Endothelial cell of umbilical vein (primary cell): ENCODE measurements at regions not wholly inside any gene's neighbourhood (a gene's known extent, or its start where the extent isn't known, plus 50 kb on each side); places are given as distances from the start of the nearest gene placed in this dataset.

Source experiments
- BruUV-seq: library from RNA; stranded (reverse); fragments of 400-500 nt; replicated peaks from 2 replicates; lab custom pipeline; 2021; lab: Mats Ljungman, UMichigan
- CTCF ChIA-PET: fragments of 300-600, 350-600 bp; sonication (Branson Sonifier 250); formaldehyde crosslinking; loops from one replicate; lab custom pipeline; 2021; ENCODE audit warnings: antibody characterized with exemption, inconsistent platforms; lab: Charles Lee
- POLR2A ChIA-PET: fragments of 300-600, 350-600 bp; sonication (Branson Sonifier 250); formaldehyde crosslinking; loops from one replicate; lab custom pipeline; 2021; ENCODE audit warnings: antibody characterized with exemption, inconsistent platforms; lab: Charles Lee
- DNase-seq: peaks from one replicate; pipeline ENCODE4 v3.0.0-alpha.2; 2011; ENCODE audit warnings: low read depth, low spot score
- FAIRE-seq: peaks from 2 replicates; lab custom pipeline; 2011; peaks lifted over from hg19 to GRCh38; lab: Jason Lieb, UNC
- H2AFZ ChIP-seq: 2 replicates; pipeline ENCODE4 v1.6.0; 2012; ENCODE audit warnings: low read depth, low read length, control low read depth, inconsistent platforms
- H3K27ac ChIP-seq: 2 replicates; pipeline ENCODE4 v1.5.1; 2011; ENCODE audit warnings: low read depth, mild to moderate bottlenecking, control low read depth, low read length, moderate library complexity; ENCODE audit not compliant: insufficient read depth
- H3K27me3 ChIP-seq, 2 experiments: 2 replicates each; pipeline versions ENCODE4 v1.6.0 to v1.6.1; 2011; ENCODE audit warnings: low read length in 2 of 2, mixed read lengths in 1 of 2; ENCODE audit not compliant: control insufficient read depth in 2 of 2, insufficient read depth in 2 of 2
- H3K36me3 ChIP-seq, 2 experiments: 2 replicates in 1 of 2; 3 replicates in 1 of 2; pipeline ENCODE4 v1.5.1; 2011; ENCODE audit warnings: low read length in 2 of 2, mild to moderate bottlenecking in 1 of 2, moderate library complexity in 1 of 2; ENCODE audit not compliant: control insufficient read depth in 2 of 2, insufficient read depth in 2 of 2; ENCODE audit errors: extremely low read depth in 1 of 2
- H3K4me1 ChIP-seq: 3 replicates; pipeline ENCODE4 v1.5.1; 2011; ENCODE audit warnings: mild to moderate bottlenecking, low read length; ENCODE audit not compliant: control insufficient read depth, insufficient read depth; ENCODE audit errors: extremely low read depth
- H3K4me2 ChIP-seq: 2 replicates; pipeline ENCODE4 v1.6.1; 2011; ENCODE audit warnings: low read length, control low read depth, mixed read lengths; ENCODE audit not compliant: insufficient read depth
- H3K4me3 ChIP-seq, 3 experiments: fragments of 200-600 bp in 1 of 3; sonication (generic), shearing (Covaris generic) in 1 of 3; replicated peaks in 1 of 3; 2 replicates each; pipeline ENCODE4 v1.5.1; 2011 to 2016; ENCODE audit warnings: control low read depth in 3 of 3, low read length in 3 of 3, mild to moderate bottlenecking in 2 of 3, inconsistent platforms in 1 of 3, low read depth in 1 of 3, moderate library complexity in 1 of 3; ENCODE audit not compliant: insufficient read depth in 1 of 3
- H3K79me2 ChIP-seq: 2 replicates; pipeline ENCODE4 v1.6.0; 2012; ENCODE audit warnings: low read length, inconsistent platforms; ENCODE audit not compliant: control insufficient read depth, insufficient read depth
- H3K9ac ChIP-seq: replicated peaks from 2 replicates; pipeline ENCODE3; 2011; ENCODE audit warnings: low read length, control low read depth; ENCODE audit not compliant: insufficient read depth; ENCODE audit errors: extremely low read depth
- H3K9me1 ChIP-seq: replicated peaks from 3 replicates; pipeline ENCODE4 v1.6.0; 2011; ENCODE audit warnings: mild to moderate bottlenecking, low read length; ENCODE audit not compliant: control insufficient read depth, insufficient read depth; ENCODE audit errors: extremely low read depth
- H3K9me3 ChIP-seq: replicated peaks from 2 replicates; pipeline ENCODE4 v1.5.1; 2012; ENCODE audit warnings: low read length, inconsistent platforms; ENCODE audit not compliant: control insufficient read depth, insufficient read depth
- H4K20me1 ChIP-seq: replicated peaks from 2 replicates; pipeline ENCODE3; 2011; ENCODE audit warnings: mild to moderate bottlenecking, low read length; ENCODE audit not compliant: control insufficient read depth, insufficient read depth; ENCODE audit errors: extremely low read depth
- EZH2 ChIP-seq: IDR thresholded peaks from 2 replicates; pipeline ENCODE4 v1.6.1; 2012; ENCODE audit warnings: borderline replicate concordance, low read depth, mild to moderate bottlenecking, moderate library complexity, low read length, inconsistent platforms; ENCODE audit not compliant: severe bottlenecking
- FOS ChIP-seq: IDR thresholded peaks from 2 replicates; pipeline ENCODE4 v1.6.1; 2011; ENCODE audit warnings: mild to moderate bottlenecking, low read length, moderate library complexity, borderline replicate concordance; ENCODE audit not compliant: insufficient read depth
- GATA2 ChIP-seq: IDR thresholded peaks from 2 replicates; pipeline ENCODE4 v1.7.0; 2011; ENCODE audit warnings: low read depth, mild to moderate bottlenecking, moderate library complexity, mixed read lengths, low read length; ENCODE audit not compliant: insufficient read length, insufficient read depth
- JUN ChIP-seq: IDR thresholded peaks from 2 replicates; pipeline ENCODE4 v1.6.1; 2011; ENCODE audit warnings: borderline replicate concordance, low read depth; ENCODE audit not compliant: insufficient read length, insufficient read depth
- MYC ChIP-seq: IDR thresholded peaks from one replicate; pipeline ENCODE4 v1.6.1; 2011; ENCODE audit warnings: mild to moderate bottlenecking, low read depth, low read length
- POLR2A ChIP-seq: IDR thresholded peaks from 2 replicates; pipeline ENCODE4 v1.6.1; 2012; ENCODE audit warnings: low read depth, mild to moderate bottlenecking, control low read depth, low read length
- POLR2AphosphoS5 ChIP-seq: IDR thresholded peaks from 2 replicates; pipeline ENCODE4 v1.6.1; 2012; ENCODE audit warnings: low read depth, mild to moderate bottlenecking, control low read depth, low read length, moderate library complexity; ENCODE audit not compliant: insufficient read depth
- dilution Hi-C: fragments of 300-500 bp; cut with MboI; formaldehyde crosslinking; loops from one replicate; pipeline ENCODE4 v1.15.0; 2019; ENCODE audit warnings: low sequenced_read_pairs; ENCODE audit not compliant: extremely low pct_ligation_motif_present
- intact Hi-C: fragments of 100-400 bp; cut with micrococcal nuclease; formaldehyde crosslinking; loops from one replicate; pipeline ENCODE4 v1.10.0; 2022
- TF ChIP-seq, protein P1 (sequence below), 2 donors: IDR thresholded peaks; 1 replicate in 1 of 2; 2 replicates in 1 of 2; pipeline ENCODE4 v1.5.1; 2011; ENCODE audit warnings: low read length in 2 of 2, mild to moderate bottlenecking in 2 of 2, moderate library complexity in 2 of 2, control low read depth in 1 of 2, inconsistent platforms in 1 of 2, low read depth in 1 of 2; ENCODE audit not compliant: insufficient read depth in 1 of 2; ENCODE audit errors: extremely low read depth in 1 of 2
- TF ChIP-seq, protein P2 (sequence below): IDR thresholded peaks from 2 replicates; pipeline ENCODE4 v1.6.1; 2011; ENCODE audit not compliant: insufficient read depth, insufficient read length

DNA sequence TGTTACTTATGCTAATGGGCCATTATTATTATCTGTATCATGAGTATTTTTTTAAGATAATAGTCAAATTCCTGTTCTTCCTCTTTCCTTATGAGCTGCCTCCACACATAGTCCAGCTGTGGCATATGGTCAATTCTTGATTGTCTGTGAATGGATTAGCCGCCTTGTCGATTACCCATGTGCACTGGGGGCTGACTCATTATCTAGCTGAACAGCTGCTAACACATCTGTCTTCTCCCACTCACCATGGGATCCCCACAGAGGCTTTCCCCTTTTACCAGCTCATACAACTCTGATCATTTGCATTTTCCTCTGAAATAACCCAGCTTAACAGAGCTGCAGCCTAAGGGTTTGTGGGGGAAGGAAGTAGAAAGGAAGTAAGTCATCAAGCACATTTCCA lies 915.0 kb downstream of the CDH11 start:
- no TSS peak for BruUV-seq

DNA sequence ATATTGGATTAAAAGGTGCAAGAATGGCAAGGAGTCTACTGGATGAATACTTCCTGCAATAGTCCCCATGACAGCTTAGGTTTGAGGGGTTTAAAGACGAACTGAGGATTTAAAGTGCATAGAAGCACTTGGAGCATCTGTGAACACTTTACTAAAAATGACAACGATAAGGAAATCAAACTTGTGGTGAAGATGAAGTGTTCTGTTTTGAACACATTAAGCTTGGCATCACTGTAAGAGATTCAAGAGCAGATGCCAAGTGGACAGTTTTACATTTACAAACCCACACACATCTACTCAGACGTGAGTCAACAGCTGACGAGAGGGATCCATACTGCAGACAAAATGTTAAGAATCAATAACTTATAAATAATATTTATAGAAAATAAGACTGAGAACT lies 918.7 kb downstream of the CDH11 start:
- TF ChIP-seq JUN (no peak), FOS (no peak), POLR2AphosphoS5 (no peak), MYC (no peak), EZH2 (no peak), POLR2A (no peak), GATA2 (no peak)
- TF ChIP-seq, protein P1, sequence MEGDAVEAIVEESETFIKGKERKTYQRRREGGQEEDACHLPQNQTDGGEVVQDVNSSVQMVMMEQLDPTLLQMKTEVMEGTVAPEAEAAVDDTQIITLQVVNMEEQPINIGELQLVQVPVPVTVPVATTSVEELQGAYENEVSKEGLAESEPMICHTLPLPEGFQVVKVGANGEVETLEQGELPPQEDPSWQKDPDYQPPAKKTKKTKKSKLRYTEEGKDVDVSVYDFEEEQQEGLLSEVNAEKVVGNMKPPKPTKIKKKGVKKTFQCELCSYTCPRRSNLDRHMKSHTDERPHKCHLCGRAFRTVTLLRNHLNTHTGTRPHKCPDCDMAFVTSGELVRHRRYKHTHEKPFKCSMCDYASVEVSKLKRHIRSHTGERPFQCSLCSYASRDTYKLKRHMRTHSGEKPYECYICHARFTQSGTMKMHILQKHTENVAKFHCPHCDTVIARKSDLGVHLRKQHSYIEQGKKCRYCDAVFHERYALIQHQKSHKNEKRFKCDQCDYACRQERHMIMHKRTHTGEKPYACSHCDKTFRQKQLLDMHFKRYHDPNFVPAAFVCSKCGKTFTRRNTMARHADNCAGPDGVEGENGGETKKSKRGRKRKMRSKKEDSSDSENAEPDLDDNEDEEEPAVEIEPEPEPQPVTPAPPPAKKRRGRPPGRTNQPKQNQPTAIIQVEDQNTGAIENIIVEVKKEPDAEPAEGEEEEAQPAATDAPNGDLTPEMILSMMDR (IDR thresholded peaks at IDR 0.05; ENCODE audit: extremely low read depth in 1 of 2, insufficient read depth in 1 of 2, low read depth in 1 of 2, low read length in 2 of 2) = no peak
- TF ChIP-seq, protein P2, sequence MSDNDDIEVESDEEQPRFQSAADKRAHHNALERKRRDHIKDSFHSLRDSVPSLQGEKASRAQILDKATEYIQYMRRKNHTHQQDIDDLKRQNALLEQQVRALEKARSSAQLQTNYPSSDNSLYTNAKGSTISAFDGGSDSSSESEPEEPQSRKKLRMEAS = no peak

More for the DNA sequence above, 915.0 kb downstream of the CDH11 start:
- Histone ChIP-seq H2AFZ (no peak overlapping the region), H3K9me3 (no peaks in the 10 kb centered on the region), H4K20me1 (no peaks in the 10 kb centered on the region), H3K27ac (no peak overlapping the region), H3K9ac (no peak overlapping the region), H3K36me3 (no peaks in the 10 kb centered on the region), H3K79me2 (no peaks in the 10 kb centered on the region), H3K9me1 (no peaks in the 10 kb centered on the region), H3K4me2 (no peak overlapping the region), H3K4me3 (no peak overlapping the region), H3K27me3 (no peaks in the 10 kb centered on the region), H3K4me1 (no peaks in the 10 kb centered on the region)
- ChIA-PET CTCF (no interaction called here), POLR2A (no interaction called here)
- DNase-seq (no peak), FAIRE-seq (no peak)
- no peak for TF ChIP-seq GATA2
- TF ChIP-seq, protein P1 (IDR thresholded peaks at IDR 0.05; ENCODE audit: extremely low read depth in 1 of 2, insufficient read depth in 1 of 2, low read depth in 1 of 2, low read length in 2 of 2) = no peak
- no peak for TF ChIP-seq MYC
- TF ChIP-seq POLR2AphosphoS5 = no peak
- TF ChIP-seq POLR2A = no peak
- no peak for TF ChIP-seq FOS
- TF ChIP-seq, protein P2 = no peak
- dilution Hi-C loops (no loop called here), intact Hi-C loops (no loop called here)

More for the DNA sequence above, 918.7 kb downstream of the CDH11 start:
- Histone ChIP-seq H3K4me3 (no peak overlapping the region), H3K79me2 (no peaks in the 10 kb centered on the region), H3K36me3 (no peaks in the 10 kb centered on the region), H3K9me3 (no peaks in the 10 kb centered on the region), H3K27ac (no peak overlapping the region), H3K27me3 (no peaks in the 10 kb centered on the region), H3K4me2 (no peak overlapping the region), H4K20me1 (no peaks in the 10 kb centered on the region), H2AFZ (no peak overlapping the region), H3K9me1 (no peaks in the 10 kb centered on the region), H3K9ac (no peak overlapping the region), H3K4me1 (no peaks in the 10 kb centered on the region)
- DNase-seq = no peak
- no peak for FAIRE-seq
- dilution Hi-C loops (no loop called here), intact Hi-C loops (no loop called here)
- ChIA-PET POLR2A (no interaction called here), CTCF (no interaction called here)
- BruUV-seq = no TSS peak
